ENCODE measurements at regions not wholly inside any gene's neighbourhood (a gene's known extent, or its start where the extent isn't known, plus 50 kb on each side); places are given as distances from the start of the nearest gene placed in this dataset.

DNA sequence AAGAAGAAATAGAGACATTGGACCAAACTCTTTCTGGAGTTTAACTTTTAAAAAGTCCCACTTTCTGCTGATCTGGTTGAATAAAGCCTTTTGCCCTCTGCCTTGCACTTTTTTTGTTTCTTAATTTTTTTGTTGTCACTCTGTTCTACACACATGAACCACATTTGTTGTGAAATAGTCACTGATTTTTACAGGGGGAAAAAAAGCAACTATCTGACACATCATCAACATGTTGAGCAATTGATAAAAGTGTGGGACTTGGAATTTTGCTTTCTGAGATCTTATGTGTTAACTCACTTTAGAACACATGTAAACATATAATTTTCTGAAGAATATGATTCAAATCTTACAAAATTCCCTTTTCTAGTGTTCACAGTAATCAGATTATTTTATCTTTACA is 414.8 kb upstream of the FIGN start:
- TF ChIP-seq, protein P1, sequence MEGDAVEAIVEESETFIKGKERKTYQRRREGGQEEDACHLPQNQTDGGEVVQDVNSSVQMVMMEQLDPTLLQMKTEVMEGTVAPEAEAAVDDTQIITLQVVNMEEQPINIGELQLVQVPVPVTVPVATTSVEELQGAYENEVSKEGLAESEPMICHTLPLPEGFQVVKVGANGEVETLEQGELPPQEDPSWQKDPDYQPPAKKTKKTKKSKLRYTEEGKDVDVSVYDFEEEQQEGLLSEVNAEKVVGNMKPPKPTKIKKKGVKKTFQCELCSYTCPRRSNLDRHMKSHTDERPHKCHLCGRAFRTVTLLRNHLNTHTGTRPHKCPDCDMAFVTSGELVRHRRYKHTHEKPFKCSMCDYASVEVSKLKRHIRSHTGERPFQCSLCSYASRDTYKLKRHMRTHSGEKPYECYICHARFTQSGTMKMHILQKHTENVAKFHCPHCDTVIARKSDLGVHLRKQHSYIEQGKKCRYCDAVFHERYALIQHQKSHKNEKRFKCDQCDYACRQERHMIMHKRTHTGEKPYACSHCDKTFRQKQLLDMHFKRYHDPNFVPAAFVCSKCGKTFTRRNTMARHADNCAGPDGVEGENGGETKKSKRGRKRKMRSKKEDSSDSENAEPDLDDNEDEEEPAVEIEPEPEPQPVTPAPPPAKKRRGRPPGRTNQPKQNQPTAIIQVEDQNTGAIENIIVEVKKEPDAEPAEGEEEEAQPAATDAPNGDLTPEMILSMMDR (IDR thresholded peaks at IDR 0.05), result no peak
- TF ChIP-seq POLR2A (IDR thresholded peaks at IDR 0.05) (no peak), EP300 (IDR thresholded peaks at IDR 0.05) (no peak)
